Stimulated activated CD4-positive, alpha-beta T cell treated with anti-CD3 and anti-CD28 coated beads, Interleukin-4, amount 100 ng/mL, for 48 hours (primary cell): ENCODE measurements at regions not wholly inside any gene's neighbourhood (a gene's known extent, or its start where the extent isn't known, plus 50 kb on each side); places are given as distances from the start of the nearest gene placed in this dataset.

ENCODE experiments used
- DNase-seq, 2 donors: peaks; one replicate each; pipeline ENCODE4 v3.0.0-alpha.2; 2020; ENCODE audit warnings: low read depth in 2 of 2

DNA sequence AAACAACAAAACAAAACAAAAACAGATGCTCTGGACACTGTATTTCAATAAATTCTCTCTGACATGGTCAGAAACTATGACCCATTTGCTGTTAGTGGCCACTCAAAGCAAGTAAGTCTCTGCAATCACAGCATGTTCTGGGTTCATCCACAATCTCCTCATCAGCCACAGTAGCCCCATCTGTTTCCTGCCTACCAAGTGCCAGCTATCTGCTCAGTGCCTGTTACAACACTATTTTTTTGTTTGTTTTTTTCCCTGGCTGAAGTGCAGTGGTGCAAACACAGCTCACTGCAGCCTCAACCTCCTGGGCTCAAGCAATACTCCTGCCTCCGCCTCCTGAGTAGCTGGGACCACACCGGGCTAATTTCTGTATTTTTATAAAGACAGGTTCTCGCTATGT is 137.9 kb downstream of the SOX9 start:
- DNase-seq, result no peak

DNA sequence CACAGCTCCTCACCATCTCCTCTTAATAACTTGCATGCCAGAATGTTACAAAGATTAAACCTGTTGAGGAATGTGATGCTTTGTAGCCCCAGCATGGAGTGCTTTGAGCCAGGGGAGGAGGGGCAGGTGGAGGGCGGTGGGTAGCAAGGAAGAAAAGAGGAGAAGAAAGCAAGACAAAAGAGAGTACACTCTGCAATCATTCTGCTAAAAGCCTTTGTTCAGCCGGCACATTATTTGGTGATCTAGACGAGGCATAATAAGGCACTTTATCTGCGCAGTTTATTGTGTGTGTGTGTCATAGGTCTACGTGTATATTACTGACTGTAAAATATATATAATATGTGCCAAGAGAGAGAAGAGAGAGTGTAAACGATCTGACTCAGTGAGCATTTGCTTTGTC is 139.1 kb downstream of the SOX9 start:
- no peak for DNase-seq

DNA sequence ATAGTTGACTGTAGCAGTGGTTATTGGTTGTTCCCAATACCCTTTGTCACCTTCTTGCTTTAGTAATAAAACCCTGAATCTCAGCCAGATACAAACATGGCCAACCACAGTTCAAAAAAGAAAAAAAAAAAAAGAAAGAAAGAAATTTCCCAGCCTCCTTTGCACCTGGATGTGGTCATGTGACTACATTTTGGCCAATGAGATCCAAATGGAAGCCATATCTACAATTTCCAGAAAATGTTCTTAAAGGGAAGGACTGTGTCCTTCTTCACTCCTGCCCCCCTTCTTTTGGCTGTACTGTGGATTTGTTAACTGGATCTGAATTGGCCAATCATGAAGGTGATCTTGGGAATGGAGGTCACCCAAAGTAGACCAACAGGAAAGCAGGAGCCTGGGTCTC is 141.9 kb downstream of the SOX9 start:
- no peak for DNase-seq

DNA sequence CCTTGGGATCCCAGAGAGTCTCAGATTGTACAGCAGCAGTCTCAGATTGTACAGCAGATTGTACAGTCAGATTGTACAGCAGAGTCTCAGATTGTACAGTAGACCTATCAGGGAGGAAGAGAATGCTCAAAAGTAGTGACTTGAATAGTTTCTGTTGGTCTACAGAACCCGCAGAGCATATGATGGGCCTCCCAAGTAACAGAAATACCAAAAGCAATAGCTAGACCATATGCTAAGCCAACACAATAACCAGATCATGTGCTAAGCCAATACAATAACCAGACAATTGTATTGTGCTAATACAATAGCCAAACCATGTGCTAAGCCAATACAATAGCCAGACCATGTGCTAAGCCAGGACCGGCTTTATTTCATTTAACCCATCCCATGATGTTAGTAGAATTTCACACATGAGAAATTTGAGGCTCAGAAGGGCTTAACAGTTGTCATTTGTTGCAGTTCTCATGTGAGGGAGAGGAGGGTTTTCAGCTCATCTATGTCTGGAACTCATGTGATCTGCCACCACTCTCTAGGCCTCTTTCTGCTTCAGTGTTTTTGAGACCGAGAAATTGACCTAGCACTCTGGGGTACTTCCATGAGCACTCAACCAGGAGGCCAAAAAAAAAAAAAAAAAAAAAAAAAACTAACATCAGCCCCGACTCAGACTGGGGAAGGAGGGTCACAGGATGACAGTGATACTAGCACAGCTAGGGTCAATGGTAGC is 144.0 kb downstream of the SOX9 start:
- DNase-seq, result no peak

DNA sequence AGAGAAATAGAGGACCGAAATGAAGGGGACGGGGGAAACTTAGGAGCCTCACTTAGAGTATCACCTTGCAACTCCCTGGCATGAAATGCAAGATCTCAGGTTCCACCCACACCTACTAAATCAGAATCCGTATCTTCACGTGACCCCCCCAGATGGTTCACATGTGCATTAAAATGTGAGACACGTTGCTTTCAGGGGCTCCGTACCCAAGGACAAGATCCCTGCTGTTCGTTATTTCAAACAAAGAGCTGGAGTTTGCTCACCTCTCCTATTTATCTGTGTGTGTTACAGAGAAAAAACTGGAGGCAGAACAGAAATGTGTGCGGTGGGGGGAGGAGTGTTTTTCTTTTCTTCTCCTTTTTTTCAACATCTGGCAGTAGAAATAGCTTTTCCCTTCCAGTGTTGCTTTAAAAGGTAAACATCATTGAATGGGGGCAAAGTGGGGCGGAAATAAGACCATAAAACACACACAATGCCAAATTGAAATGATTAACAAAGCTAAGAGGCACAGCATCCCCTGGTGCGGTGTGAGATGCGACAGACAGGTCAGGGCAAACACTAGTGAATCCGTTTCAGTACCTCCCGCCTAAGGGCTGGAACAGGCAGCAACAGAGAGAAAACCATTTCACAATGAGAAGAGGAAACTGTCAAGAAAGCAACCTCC is 145.4 kb downstream of the SOX9 start:
- no peak for DNase-seq

DNA sequence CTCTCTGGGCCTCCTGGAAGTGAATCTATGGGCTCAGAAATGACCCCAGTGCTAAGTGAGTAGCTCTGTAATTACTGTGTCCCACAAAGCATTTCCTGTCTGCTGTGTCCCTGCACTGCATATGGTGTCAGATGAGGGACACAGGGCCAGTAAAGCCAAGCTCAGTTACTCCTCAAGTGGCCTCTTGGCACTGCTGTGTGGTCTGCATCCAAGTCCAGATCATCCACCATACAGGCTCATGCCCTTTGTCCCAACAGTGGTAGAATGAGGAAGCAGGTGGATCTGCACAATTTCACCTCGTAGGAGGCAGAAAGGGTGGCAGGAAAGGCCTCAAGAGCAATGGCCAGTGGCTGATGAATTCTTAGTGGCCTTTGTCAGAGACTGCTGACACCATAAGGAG is 146.8 kb downstream of the SOX9 start:
- no peak for DNase-seq

DNA sequence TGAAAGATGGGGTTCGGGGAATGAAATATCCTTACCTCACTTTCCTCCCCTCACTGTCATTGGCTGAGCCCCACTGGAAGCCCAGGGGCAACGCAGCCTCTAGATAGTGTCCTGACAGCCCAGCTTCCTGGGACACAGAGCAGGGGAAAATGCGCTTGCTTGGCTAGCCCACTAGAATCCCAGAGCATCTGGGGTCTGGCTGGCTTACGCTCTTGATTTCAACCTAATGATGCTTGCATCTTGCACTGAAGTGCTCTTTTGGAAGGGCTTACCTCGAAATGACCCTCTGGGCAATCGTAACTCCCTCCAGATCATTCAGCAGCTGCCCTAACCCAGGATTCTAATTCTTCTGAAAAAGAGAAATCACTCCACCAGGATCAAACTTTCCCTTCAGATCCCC is 147.6 kb downstream of the SOX9 start:
- no peak for DNase-seq

DNA sequence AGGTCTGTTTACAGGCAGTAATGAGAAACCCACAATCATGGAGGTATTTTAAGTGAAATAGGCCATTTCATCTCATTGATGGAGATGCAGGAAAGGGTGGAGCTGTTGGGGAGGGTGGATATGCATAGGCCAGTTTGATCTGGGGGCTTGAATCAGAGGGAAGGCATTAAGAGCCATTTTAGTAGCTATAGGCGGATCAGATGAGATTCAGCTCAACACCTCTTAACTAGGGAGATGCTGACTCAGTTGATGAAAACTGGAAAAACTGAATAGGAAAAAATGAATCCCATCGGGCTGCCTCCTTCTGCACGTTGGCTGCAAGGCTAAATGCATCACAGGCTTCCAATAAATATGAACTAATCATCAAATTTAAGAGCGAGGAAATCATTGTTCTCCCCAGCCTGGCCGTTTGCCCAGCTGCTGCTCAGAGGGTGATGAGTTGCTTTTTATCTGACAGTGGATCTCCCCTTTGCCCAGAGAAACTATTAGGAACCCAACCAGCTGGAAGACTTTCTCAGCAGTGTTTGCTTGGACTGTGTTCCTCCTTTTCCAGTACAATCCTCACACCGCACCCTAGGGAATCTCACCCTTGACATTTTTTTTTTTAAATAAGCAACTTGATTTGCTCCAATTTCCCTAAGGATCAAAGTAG is 149.6 kb downstream of the SOX9 start:
- DNase-seq, result no peak

DNA sequence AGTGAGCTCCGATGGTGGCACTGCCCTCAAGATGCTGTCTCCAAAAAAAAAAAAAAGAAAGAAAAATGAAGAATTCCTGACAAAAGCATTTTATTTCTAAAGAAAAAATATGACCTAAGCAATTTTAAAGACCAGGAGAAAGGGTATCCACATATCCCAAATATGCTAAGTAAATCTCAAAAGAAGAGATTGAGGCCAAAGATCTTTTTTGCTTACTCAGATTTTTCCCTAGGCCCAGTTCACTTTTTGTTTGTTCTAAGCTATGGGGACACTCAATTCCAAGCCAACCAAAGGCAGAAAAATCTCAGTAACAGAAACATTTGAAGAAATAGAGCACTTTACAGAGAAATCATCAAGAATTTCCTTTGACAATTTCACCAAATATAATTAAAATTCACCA is 150.8 kb downstream of the SOX9 start:
- DNase-seq, result no peak

DNA sequence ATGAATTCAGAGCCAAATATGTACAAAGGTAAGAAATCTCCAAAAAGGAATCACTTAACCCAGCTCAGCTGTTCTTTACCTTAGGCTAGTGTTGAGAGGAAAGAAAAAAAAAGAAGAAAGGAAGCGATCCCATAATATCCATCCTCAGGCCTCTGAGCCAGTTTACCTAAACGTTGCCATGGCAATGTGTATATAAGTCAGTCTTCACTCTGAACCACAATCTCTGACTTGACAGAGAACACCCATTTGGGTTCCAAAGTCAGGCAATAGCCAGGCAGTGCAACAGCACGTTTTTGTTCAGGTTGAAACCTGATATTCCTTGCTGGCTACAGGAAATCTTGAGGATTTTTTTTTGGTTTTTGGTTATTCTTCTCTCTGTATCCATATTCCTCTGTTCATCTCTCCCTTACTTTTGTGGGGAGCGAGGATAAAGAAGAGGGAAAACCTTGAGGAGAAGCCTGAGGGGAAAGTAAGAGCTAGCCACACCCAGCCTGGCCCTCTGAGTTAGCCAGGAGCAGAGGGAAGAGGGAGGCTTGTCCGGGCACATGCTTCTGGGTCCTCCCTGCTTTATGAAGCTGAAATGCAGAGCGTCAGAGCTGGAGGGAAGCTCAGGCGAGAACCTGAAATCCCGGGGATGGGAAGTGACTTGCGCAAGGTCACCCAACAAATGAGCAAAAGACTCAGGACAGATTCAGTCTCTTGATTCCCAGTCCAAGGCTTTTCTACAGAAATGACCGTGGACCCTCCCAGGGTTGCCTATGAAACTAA is 152.7 kb downstream of the SOX9 start:
- DNase-seq, result no peak

DNA sequence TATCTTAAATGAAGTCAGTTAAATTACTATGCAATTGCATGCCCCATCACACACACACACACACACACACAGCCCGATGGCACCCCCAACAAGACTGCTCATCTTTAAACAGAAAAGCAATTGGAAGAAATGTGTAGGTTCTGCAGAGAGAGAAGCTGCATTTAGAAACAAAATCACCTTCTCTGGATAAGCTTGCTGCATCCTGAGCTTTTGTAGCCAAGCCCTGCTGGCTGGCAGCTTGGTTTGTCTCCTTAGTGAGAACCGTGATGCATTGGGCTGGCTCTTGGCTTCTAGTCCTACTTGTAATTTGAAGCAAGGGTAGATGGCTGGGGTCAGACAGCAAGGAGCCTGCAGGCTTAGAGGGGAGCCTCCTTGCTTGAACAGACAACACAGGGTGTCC is 153.8 kb downstream of the SOX9 start:
- DNase-seq, result no peak

DNA sequence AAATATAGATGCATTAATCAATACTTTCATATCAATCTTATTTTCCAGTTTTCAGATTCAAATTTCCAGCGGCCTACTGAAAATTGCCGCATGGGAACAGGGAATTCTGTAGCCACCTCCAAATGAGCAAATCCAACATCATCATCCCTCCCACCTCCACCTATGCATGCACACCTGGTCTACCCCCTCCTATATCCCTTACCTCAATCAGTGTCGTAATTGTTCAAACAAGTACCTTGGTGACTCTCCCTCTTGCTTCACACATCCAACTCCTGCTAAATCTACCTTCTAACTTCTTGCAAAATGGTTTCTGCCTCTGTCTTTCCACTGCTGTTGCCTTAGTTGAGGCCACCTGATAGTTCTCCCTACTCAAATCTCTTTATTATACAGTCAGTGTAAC is 160.1 kb downstream of the SOX9 start:
- DNase-seq, result no peak

DNA sequence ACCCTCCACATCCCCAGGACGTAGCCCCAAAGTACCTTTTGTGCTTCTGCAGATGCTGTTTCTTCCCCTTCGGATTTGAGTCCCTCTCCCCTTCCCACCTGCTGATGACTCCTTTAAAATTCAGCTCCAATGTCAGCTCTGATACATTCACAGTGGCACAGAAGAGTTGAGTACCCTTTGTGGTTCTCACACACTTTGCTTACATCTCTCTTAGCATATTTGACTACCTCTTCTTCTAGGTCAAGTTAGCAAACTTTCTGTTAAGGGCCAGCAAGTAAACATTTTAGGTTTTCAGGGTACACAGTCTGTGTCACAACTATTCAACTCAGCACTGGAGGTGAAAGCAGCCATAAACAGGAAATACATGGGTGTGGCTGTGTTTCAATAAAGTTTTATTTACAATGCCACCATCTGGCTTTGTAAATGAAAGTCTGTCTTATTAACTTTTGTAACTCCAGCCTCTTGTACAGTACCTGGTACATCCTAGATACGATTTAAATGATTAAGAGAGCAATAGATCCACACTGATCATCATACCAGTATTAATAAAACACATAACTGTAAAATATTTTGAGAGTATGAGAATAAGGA is 161.7 kb downstream of the SOX9 start:
- no peak for DNase-seq

DNA sequence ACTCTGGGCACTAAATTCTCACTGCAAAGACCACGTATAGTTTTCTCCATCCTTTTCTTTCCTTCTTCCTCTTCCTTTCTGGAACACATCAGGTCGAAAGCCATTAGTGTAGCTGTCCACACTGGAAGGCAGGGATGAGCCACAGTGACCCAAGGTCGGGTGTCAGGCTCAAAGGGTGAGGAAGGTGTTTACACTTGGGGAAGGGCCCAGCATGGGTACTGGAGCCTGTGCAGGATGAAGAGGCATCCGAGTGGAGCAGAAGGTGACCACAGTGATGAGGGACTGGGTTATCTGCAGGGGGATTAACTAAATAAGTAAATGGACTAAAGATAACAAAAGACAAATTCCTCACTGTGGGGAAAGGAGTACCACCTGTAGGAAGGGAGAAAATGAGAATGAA is 164.0 kb downstream of the SOX9 start:
- DNase-seq, result no peak

DNA sequence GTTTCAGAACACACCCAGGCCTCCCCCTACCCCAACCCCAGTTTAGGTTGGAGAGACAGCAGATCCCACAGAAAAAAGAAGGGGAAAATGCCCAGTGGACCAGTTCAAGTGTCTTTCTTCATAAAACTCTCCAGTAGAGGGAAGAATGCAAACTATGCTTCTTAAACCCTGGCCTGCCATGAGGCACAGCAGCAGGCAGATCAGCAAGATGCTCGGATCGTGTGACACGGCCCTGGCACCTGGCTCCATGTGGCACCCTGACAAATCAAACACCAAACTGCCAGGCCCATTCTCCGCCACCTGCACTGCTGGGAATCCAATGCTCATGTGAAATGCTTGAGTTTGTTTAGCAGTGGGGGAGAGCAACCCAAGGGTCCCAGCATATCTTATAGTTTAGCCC is 166.8 kb downstream of the SOX9 start:
- no peak for DNase-seq

DNA sequence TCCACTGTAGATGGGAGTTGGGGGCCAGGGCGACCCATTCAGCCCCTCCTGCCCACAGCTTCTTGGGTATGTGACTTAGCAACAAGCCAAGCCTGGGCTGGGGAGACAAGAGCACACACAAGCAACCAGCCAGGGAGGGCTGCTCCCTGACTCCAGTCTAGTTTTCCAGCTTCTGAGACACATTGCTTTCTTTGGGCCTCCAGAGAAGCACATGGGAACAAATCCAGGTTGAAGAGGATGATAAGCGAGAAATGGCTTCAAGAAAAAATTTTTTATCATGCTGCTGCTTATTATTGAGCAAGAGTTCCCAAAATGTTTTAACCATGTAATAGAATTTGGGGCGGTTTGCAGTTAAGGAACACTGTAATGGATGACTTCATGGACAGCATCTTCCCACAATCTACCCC is 173.7 kb downstream of the SOX9 start:
- DNase-seq, result no peak

DNA sequence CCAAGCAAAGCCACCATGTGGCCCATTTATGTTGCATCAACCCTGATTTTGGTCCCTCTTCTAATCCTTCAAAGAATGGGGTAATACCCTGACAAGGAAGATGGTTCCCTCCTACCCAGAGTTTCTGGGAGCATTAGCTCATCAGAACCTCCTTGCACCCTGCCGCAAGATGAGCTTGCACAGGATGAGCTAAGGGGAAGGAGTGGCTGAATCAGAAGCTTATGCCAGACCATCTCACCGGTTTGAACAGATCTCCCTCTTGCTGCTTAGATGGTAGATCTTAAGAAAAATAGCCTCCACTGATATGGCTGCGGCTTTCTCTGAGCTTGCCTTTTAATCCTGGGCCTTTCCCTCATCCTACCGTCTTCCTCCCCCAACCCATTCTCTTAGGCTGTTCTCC is 175.1 kb downstream of the SOX9 start:
- DNase-seq, result no peak

DNA sequence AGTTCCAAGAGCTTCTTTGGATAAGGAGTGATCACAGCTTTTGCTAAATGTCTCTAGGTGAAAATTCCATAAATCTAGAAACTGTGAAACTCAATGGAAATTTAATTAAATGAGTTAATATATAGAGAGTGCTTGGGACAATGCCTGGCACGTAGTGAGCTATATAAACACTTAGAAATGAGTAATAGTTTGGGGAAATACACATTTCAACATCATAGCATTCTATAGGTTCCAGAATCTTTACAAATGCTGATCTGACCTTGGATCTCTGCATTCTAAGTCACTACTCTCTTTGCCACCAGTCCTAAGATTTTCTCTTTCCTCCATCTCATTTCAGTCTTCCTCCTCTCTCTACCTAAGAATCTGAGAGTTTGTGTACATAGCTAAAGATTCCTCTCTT is 175.6 kb downstream of the SOX9 start:
- DNase-seq, result no peak

DNA sequence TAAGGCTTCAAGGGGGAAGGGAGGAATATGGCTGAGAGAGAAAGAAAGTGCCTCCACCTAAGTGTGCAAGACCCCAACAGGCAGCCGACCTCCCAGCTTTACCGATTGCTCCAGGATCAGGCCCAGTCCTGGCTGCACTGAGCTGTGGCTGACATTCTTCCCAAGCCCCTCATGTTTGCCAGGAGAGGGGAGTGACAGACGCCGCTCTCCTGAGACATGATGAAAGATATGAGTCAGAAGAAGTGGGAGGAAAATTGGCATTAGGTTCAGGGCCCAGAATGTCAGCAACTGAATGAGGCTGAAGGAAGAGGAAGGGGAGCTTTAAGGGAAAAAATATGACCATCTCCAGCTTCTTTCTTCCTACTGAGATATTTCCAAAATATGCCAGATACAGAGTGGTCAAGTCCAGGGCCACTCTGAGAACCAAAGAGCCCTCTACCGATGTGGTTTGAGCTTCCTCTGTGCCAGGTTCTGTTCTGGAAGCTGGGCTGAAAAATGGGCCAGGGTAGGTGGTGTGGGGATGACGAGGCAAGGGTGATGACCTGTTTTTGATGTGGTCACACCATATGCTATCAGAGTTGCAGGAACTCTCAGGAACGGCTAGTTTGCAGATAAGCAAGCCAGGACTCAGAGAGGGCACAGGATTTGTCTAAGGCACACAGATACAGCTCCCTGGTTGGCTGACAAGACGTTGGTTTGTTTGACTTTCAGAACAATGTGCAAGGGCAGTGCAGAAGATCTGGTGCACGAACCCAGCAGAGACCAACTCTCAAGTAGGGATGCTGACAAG is 176.7 kb downstream of the SOX9 start:
- DNase-seq, result no peak

DNA sequence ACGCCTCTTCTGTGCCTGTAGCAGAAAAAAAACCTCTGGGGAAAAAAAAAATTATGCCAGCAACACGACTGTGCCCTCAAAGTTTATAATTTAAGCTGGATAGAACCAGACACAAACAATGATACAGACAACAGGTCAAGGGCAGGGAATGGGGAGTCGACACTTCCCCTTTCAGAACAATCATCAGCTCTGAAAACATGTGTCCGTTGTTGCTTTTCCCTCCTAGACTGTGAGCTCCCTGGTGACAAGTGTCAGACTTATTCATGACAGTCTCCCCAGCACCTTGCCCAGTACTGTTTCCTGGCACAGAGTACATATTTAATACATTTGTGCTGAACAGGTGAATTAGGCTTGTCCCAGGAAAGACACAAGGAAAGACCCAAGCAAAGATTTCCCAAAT is 178.3 kb downstream of the SOX9 start:
- DNase-seq, result no peak

DNA sequence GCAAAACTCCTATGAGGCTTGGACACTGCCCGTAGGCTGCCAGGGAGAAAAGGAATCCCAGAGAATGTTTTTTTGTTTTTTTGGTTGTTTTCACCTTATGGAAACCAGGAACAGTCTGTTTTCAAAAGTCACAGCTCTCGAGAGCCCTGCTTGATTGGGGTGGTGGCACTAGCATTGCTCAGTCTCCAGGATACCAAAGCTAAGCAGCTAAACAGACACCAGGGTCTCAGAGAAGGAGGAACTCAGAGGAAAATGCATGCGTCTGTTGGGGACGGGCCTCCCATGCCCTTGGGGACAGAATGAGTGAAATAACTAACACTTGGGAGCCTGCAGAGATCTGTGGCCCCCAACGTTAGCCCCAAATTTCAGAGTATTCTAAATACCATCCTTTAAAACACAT is 178.8 kb downstream of the SOX9 start:
- no peak for DNase-seq
